ENCODE measurements at regions not wholly inside any gene's neighbourhood (a gene's known extent, or its start where the extent isn't known, plus 50 kb on each side); places are given as distances from the start of the nearest gene placed in this dataset.

GRCh38 chr14:105900398-105901160 lies 374.2 kb downstream of the TMEM121 start:
- TF ChIP-seq EZH2 (IDR thresholded peaks at IDR 0.05; ENCODE audit: borderline replicate concordance, insufficient read depth, low read depth, low read length, poor library complexity, severe bottlenecking) (no peak), CTCF (IDR thresholded peaks at IDR 0.05) (no peak)
- Mint-ChIP-seq H3K4me1 (peaks cover 17% of the 10 kb centered on the region), H3K4me3 (peak overlapping the region; percentile 53), H3K27ac (peak overlapping the region; percentile 59), H3K27me3 (no peaks in the 10 kb centered on the region), H3K9me3 (ENCODE audit: insufficient read depth) (no peaks in the 10 kb centered on the region)
- ChIA-PET POLR2A (interaction anchor here (1.3 kb wide), 1 partner anchor 39 kb away, joined by 5 read pairs; no protein-coding TSS in a partner anchor), CTCF (no interaction called here)
- Histone ChIP-seq H3K36me3 (replicated peaks in 1 of 2; ENCODE audit: control extremely low read depth in 1 of 2, control insufficient read depth in 1 of 2, extremely low read depth in 1 of 2, insufficient read depth in 2 of 2, low read length in 1 of 2) (no peaks in the 10 kb centered on the region), H2AFZ (ENCODE audit: insufficient read depth, low read depth, low read length, poor library complexity, severe bottlenecking) (no peak overlapping the region), H3K27me3 (replicated peaks in 1 of 4; ENCODE audit: control extremely low read depth in 1 of 4, control insufficient read depth in 3 of 4, insufficient read depth in 4 of 4, low read length in 3 of 4) (no peaks in the 10 kb centered on the region), H4K20me1 (ENCODE audit: control insufficient read depth, insufficient read depth, low read length, poor library complexity, severe bottlenecking) (no peaks in the 10 kb centered on the region), H3K4me1 (ENCODE audit: control insufficient read depth in 2 of 2, insufficient read depth in 2 of 2, low read length in 2 of 2) (peaks cover 0 to 3% of the 10 kb centered on the region in 2 donors), H3K4me3 (ENCODE audit: control extremely low read depth in 1 of 5, extremely low read depth in 1 of 5, insufficient read depth in 1 of 5, low read depth in 2 of 5, low read length in 4 of 5) (peak overlapping the region in 3 of 5 experiments; percentile 31 to 43 (median 35)), H3K79me2 (ENCODE audit: control insufficient read depth, insufficient read depth, low read length) (peaks cover 30% of the 10 kb centered on the region), H3K9me3 (ENCODE audit: control extremely low read depth in 1 of 3, control insufficient read depth in 2 of 3, insufficient read depth in 1 of 3, low read length in 2 of 3) (no peaks in the 10 kb centered on the region), H3K27ac (ENCODE audit: low read length in 2 of 2) (no peak overlapping the region), H3K4me2 (replicated peaks; ENCODE audit: low read depth, low read length, poor library complexity, severe bottlenecking) (peak overlapping the region; percentile 49), H3K9ac (ENCODE audit: low read length) (no peak overlapping the region)
- no peak for DNase-seq
- intact Hi-C loops (cut with micrococcal nuclease) = no loop called here
- peak; percentile 34 for ATAC-seq (ENCODE audit: low read depth)
- WGBS (ENCODE audit: insufficient coverage) = no CpG with 5 or more reads among the region's 30 CpGs

GRCh38 chr14:105901226-105901625 lies 374.8 kb downstream of the TMEM121 start:
- intact Hi-C loops (cut with micrococcal nuclease) = no loop called here
- Histone ChIP-seq H2AFZ (ENCODE audit: insufficient read depth, low read depth, low read length, poor library complexity, severe bottlenecking) (no peak overlapping the region), H3K9me3 (ENCODE audit: control extremely low read depth in 1 of 3, control insufficient read depth in 2 of 3, insufficient read depth in 1 of 3, low read length in 2 of 3) (no peaks in the 10 kb centered on the region), H3K36me3 (replicated peaks in 1 of 2; ENCODE audit: control extremely low read depth in 1 of 2, control insufficient read depth in 1 of 2, extremely low read depth in 1 of 2, insufficient read depth in 2 of 2, low read length in 1 of 2) (no peaks in the 10 kb centered on the region), H3K9ac (ENCODE audit: low read length) (no peak overlapping the region), H3K27ac (ENCODE audit: low read length in 2 of 2) (no peak overlapping the region), H3K4me1 (ENCODE audit: control insufficient read depth in 2 of 2, insufficient read depth in 2 of 2, low read length in 2 of 2) (peaks cover 0 to 3% of the 10 kb centered on the region in 2 donors), H3K4me2 (replicated peaks; ENCODE audit: low read depth, low read length, poor library complexity, severe bottlenecking) (peak overlapping the region; percentile 44), H4K20me1 (ENCODE audit: control insufficient read depth, insufficient read depth, low read length, poor library complexity, severe bottlenecking) (no peaks in the 10 kb centered on the region), H3K4me3 (ENCODE audit: control extremely low read depth in 1 of 5, extremely low read depth in 1 of 5, insufficient read depth in 1 of 5, low read depth in 2 of 5, low read length in 4 of 5) (peak overlapping the region in 3 of 5 experiments; percentile 31 to 43 (median 35)), H3K79me2 (ENCODE audit: control insufficient read depth, insufficient read depth, low read length) (peaks cover 37% of the 10 kb centered on the region), H3K27me3 (replicated peaks in 1 of 4; ENCODE audit: control extremely low read depth in 1 of 4, control insufficient read depth in 3 of 4, insufficient read depth in 4 of 4, low read length in 3 of 4) (no peaks in the 10 kb centered on the region)
- WGBS (ENCODE audit: insufficient coverage) = no CpG with 5 or more reads among the region's 10 CpGs
- TF ChIP-seq CTCF (IDR thresholded peaks at IDR 0.05) (no peak), EZH2 (IDR thresholded peaks at IDR 0.05; ENCODE audit: borderline replicate concordance, insufficient read depth, low read depth, low read length, poor library complexity, severe bottlenecking) (no peak)
- Mint-ChIP-seq H3K4me1 (peaks cover 21% of the 10 kb centered on the region), H3K27me3 (no peaks in the 10 kb centered on the region), H3K4me3 (peak overlapping the region; percentile 53), H3K27ac (peak overlapping the region; percentile 59), H3K9me3 (ENCODE audit: insufficient read depth) (no peaks in the 10 kb centered on the region)
- DNase-seq = no peak
- ChIA-PET POLR2A (interaction anchor here (1.3 kb wide), 1 partner anchor 39 kb away, joined by 5 read pairs; no protein-coding TSS in a partner anchor), CTCF (no interaction called here)
- ATAC-seq (ENCODE audit: low read depth) = no peak
